ENCODE measurements at regions not wholly inside any gene's neighbourhood (a gene's known extent, or its start where the extent isn't known, plus 50 kb on each side); places are given as distances from the start of the nearest gene placed in this dataset.

GRCh38 chr18:51726614-51727013, 529.1 kb upstream of the MEX3C start:
- TF ChIP-seq SIRT6 (IDR thresholded peaks at IDR 0.05; ENCODE audit: low read length), result no peak
- TF ChIP-seq BCL11A (IDR thresholded peaks at IDR 0.05; ENCODE audit: low read depth in 2 of 2, low read length in 2 of 2), result no peak
- TF ChIP-seq TBP (IDR thresholded peaks at IDR 0.05; ENCODE audit: low read depth, low read length), result no peak
- Histone ChIP-seq H3K4me2 (ENCODE audit: insufficient read depth in 1 of 2, low read depth in 2 of 2, low read length in 2 of 2) (no peak overlapping the region), H4K8ac (ENCODE audit: extremely low read depth, insufficient read depth, low read length) (no peak overlapping the region), H3K36me3 (ENCODE audit: control insufficient read depth in 2 of 4, insufficient read depth in 4 of 4, low read length in 3 of 4) (no peaks in the 10 kb centered on the region), H3K23me2 (ENCODE audit: low read depth, low read length) (no peaks in the 10 kb centered on the region), H3K9ac (replicated peaks in 1 of 4; ENCODE audit: extremely low read depth in 1 of 4, low read depth in 3 of 4, low read length in 3 of 4) (no peak overlapping the region), H3K14ac (ENCODE audit: insufficient read length) (no peak overlapping the region), H2BK120ac (replicated peaks; ENCODE audit: low read depth, low read length) (no peak overlapping the region), H4K5ac (ENCODE audit: insufficient read length, low read depth, low read length) (no peak overlapping the region), H3K56ac (replicated peaks; ENCODE audit: insufficient read length, low read depth, low read length) (no peak overlapping the region), H3K23ac (ENCODE audit: insufficient read length) (no peak overlapping the region), H2AK5ac (ENCODE audit: low read depth, low read length) (no peak overlapping the region; the same call in 1 of the 2 replicates), H3K27ac (ENCODE audit: low read depth, low read length) (no peak overlapping the region), H2BK5ac (ENCODE audit: low read depth, low read length) (no peak overlapping the region), H3K18ac (ENCODE audit: extremely low read depth, low read length) (no peak overlapping the region), H3K27me3 (replicated peaks in 1 of 4; ENCODE audit: control insufficient read depth in 3 of 4, extremely low read depth in 1 of 4, insufficient read depth in 3 of 4, low read length in 3 of 4) (no peaks in the 10 kb centered on the region), H2BK15ac (ENCODE audit: low read length) (no peak overlapping the region), H4K20me1 (replicated peaks in 1 of 2; ENCODE audit: control insufficient read depth in 1 of 2, insufficient read depth in 2 of 2, low read length in 2 of 2) (no peaks in the 10 kb centered on the region), H3K79me2 (ENCODE audit: control insufficient read depth in 1 of 2, insufficient read depth in 2 of 2, low read length in 2 of 2) (no peaks in the 10 kb centered on the region), H3K4me3 (ENCODE audit: extremely low read depth in 1 of 4, insufficient read depth in 2 of 4, low read depth in 3 of 4, low read length in 4 of 4) (no peak overlapping the region), H4K91ac (replicated peaks; ENCODE audit: insufficient read length, low read length) (no peak overlapping the region), H3K4ac (replicated peaks; ENCODE audit: insufficient read length, low read depth, low read length) (no peak overlapping the region), H3K79me1 (ENCODE audit: low read depth, low read length) (no peaks in the 10 kb centered on the region), H2AFZ (ENCODE audit: low read length) (no peak overlapping the region), H2BK12ac (ENCODE audit: low read depth, low read length) (no peak overlapping the region), H2BK20ac (ENCODE audit: low read length) (no peak overlapping the region), H3K9me3 (ENCODE audit: insufficient read depth in 2 of 2, low read depth in 1 of 2, low read length in 1 of 2) (no peaks in the 10 kb centered on the region), H3K4me1 (replicated peaks in 1 of 4; ENCODE audit: control insufficient read depth in 3 of 4, insufficient read depth in 4 of 4, low read length in 3 of 4) (peaks cover 0 to 7% (median 0%) of the 10 kb centered on the region in 4 experiments; a peak in 2 of 7 replicates)
- POLR2A ChIA-PET (ENCODE audit: partially characterized antibody), result no interaction called here
- FAIRE-seq (no peak), DNase-seq (ENCODE audit: low read depth in 1 of 2, low spot score in 2 of 2) (no peak)
- CTCF ChIA-PET (ENCODE audit: partially characterized antibody), result no interaction called here
- WGBS, 2 experiments (ENCODE audit: extremely low coverage in 1 of 2, insufficient coverage in 1 of 2, insufficient read length in 1 of 2, insufficient replicate concordance in 2 of 2, low coverage in 1 of 2, low lambda C conversion rate in 2 of 2, missing lambda C conversion rate in 1 of 2), result 90% methylated on average over 2 of the region's 2 CpGs; no CpG with 5 or more reads in 1 of the 2 experiments
